ENCODE measurements at regions not wholly inside any gene's neighbourhood (a gene's known extent, or its start where the extent isn't known, plus 50 kb on each side); places are given as distances from the start of the nearest gene placed in this dataset.

- TF ChIP-seq ZSCAN16 (tag by site-specific recombination; IDR thresholded peaks at IDR 0.05) (no peak), ZFP41 (tag by site-specific recombination; IDR thresholded peaks at IDR 0.05; ENCODE audit: borderline replicate concordance) (no peak), ZNF266 (tag by site-specific recombination; IDR thresholded peaks at IDR 0.05; ENCODE audit: low read depth) (no peak), ZNF211 (tag by site-specific recombination; IDR thresholded peaks at IDR 0.05; ENCODE audit: low read depth) (no peak), ZSCAN5A (tag by site-specific recombination; IDR thresholded peaks at IDR 0.05) (no peak), ZNF610 (tag by site-specific recombination; IDR thresholded peaks at IDR 0.05; ENCODE audit: borderline replicate concordance) (no peak), HOXD13 (CRISPR knock-in tag; IDR thresholded peaks at IDR 0.05; ENCODE audit: borderline replicate concordance) (no peak)
Observed at GRCh38 chr2:4181062-4181461, 477.7 kb downstream of the DCDC2C start (continued).

GRCh38 chr2:4188561-4188960 is 485.2 kb downstream of the DCDC2C start:
- no peaks in the 10 kb centered on the region for H3K4me1 ChIP-seq (ENCODE audit: control insufficient read depth, insufficient read depth, low read length)
- no peak overlapping the region for H3K27ac ChIP-seq (ENCODE audit: extremely low read depth, low read depth, low read length)
- no peaks in the 10 kb centered on the region for H3K36me3 ChIP-seq (ENCODE audit: control insufficient read depth in 2 of 2, insufficient read depth in 1 of 2, low read length in 2 of 2)
- no peaks in the 10 kb centered on the region for H3K9me3 ChIP-seq (ENCODE audit: control insufficient read depth, insufficient read depth, low read depth, low read length)
- no peak overlapping the region for H3K4me3 ChIP-seq (ENCODE audit: low read depth, low read length)
- POLR2A ChIA-PET = no interaction called here
- TF ChIP-seq INSM2 (tag by site-specific recombination; IDR thresholded peaks at IDR 0.05) (no peak), KLF10 (tag by site-specific recombination; IDR thresholded peaks at IDR 0.05) (no peak), YY1 (tag by site-specific recombination; IDR thresholded peaks at IDR 0.05) (no peak), ZNF624 (tag by site-specific recombination; IDR thresholded peaks at IDR 0.05) (no peak), ZNF623 (tag by site-specific recombination; IDR thresholded peaks at IDR 0.05) (no peak), ZNF311 (tag by site-specific recombination; IDR thresholded peaks at IDR 0.05; ENCODE audit: borderline replicate concordance) (no peak), ZBTB20 (tag by site-specific recombination; IDR thresholded peaks at IDR 0.05) (no peak), ZBTB21 (tag by site-specific recombination; IDR thresholded peaks at IDR 0.05) (no peak), MEIS1 (CRISPR knock-in tag; IDR thresholded peaks at IDR 0.05; ENCODE audit: borderline replicate concordance) (no peak)
- CTCF ChIA-PET = no interaction called here

GRCh38 chr2:4190548-4190947 is 487.2 kb downstream of the DCDC2C start:
- H3K27ac ChIP-seq (ENCODE audit: extremely low read depth, low read depth, low read length) = no peak overlapping the region
- H3K36me3 ChIP-seq (ENCODE audit: control insufficient read depth in 2 of 2, insufficient read depth in 1 of 2, low read length in 2 of 2) = no peaks in the 10 kb centered on the region
- CTCF ChIA-PET = no interaction called here
- no peaks in the 10 kb centered on the region for H3K9me3 ChIP-seq (ENCODE audit: control insufficient read depth, insufficient read depth, low read depth, low read length)
- POLR2A ChIA-PET = no interaction called here
- H3K4me1 ChIP-seq (ENCODE audit: control insufficient read depth, insufficient read depth, low read length) = no peaks in the 10 kb centered on the region
- H3K4me3 ChIP-seq (ENCODE audit: low read depth, low read length) = no peak overlapping the region
- TF ChIP-seq BCL11A (tag by site-specific recombination; IDR thresholded peaks at IDR 0.05; ENCODE audit: low read depth) (no peak), HOXC10 (CRISPR knock-in tag; IDR thresholded peaks at IDR 0.05) (no peak), ZNF416 (tag by site-specific recombination; IDR thresholded peaks at IDR 0.05) (no peak), ZNF768 (tag by site-specific recombination; IDR thresholded peaks at IDR 0.05) (no peak), ZNF362 (tag by site-specific recombination; IDR thresholded peaks at IDR 0.05) (no peak), ZNF664 (tag by site-specific recombination; IDR thresholded peaks at IDR 0.05) (no peak), PRDM6 (tag by site-specific recombination; IDR thresholded peaks at IDR 0.05) (no peak), ZNF785 (tag by site-specific recombination; IDR thresholded peaks at IDR 0.05) (no peak), AEBP2 (tag by site-specific recombination; IDR thresholded peaks at IDR 0.05; ENCODE audit: borderline replicate concordance) (no peak), ZNF302 (tag by site-specific recombination; IDR thresholded peaks at IDR 0.05; ENCODE audit: low read depth) (no peak), ZNF18 (tag by site-specific recombination; IDR thresholded peaks at IDR 0.05) (no peak), ZFP41 (tag by site-specific recombination; IDR thresholded peaks at IDR 0.05; ENCODE audit: borderline replicate concordance) (no peak)
